Type B pancreatic cell (in vitro differentiated cells): ENCODE measurements at regions not wholly inside any gene's neighbourhood (a gene's known extent, or its start where the extent isn't known, plus 50 kb on each side); places are given as distances from the start of the nearest gene placed in this dataset.

Source experiments
- DNase-seq: peaks from one replicate; pipeline ENCODE4 v3.0.0; 2021; ENCODE audit warnings: mixed read lengths; ENCODE audit not compliant: unreplicated experiment; ENCODE audit errors: extremely low spot score
- H3K27ac Mint-ChIP-seq: 2 replicates; pipeline ENCODE4 v1.8.0; 2021; ENCODE audit warnings: mild to moderate bottlenecking, mixed read lengths
- H3K27me3 Mint-ChIP-seq: 2 replicates; pipeline ENCODE4 v1.8.0; 2021; ENCODE audit warnings: mixed read lengths
- H3K36me3 Mint-ChIP-seq: 2 replicates; pipeline ENCODE4 v1.8.0; 2021; ENCODE audit warnings: mixed read lengths
- H3K4me1 Mint-ChIP-seq: one replicate; pipeline ENCODE4 v1.8.0; 2021; ENCODE audit warnings: mixed read lengths; ENCODE audit not compliant: unreplicated experiment
- H3K4me3 Mint-ChIP-seq: 2 replicates; pipeline ENCODE4 v1.8.0; 2021; ENCODE audit warnings: mild to moderate bottlenecking, mixed read lengths
- H3K9me3 Mint-ChIP-seq: 2 replicates; pipeline ENCODE4 v1.8.0; 2021; ENCODE audit warnings: mixed read lengths
- CTCF ChIP-seq: fragments of 200-600 bp; sonication (generic); conservative IDR thresholded peaks from 2 replicates; pipeline ENCODE4 v1.5.0; 2021; ENCODE audit warnings: antibody characterized with exemption, mild to moderate bottlenecking

GRCh38 chr15:31258260-31258659 lies 68.4 kb upstream of the KLF13 start:
- no peaks in the 10 kb centered on the region for H3K9me3 Mint-ChIP-seq
- no peaks in the 10 kb centered on the region for H3K27me3 Mint-ChIP-seq
- no peak for TF ChIP-seq CTCF
- DNase-seq = no peak
- no peak overlapping the region for H3K4me3 Mint-ChIP-seq
- H3K36me3 Mint-ChIP-seq = no peaks in the 10 kb centered on the region
- H3K27ac Mint-ChIP-seq = no peak overlapping the region
- peaks cover 3% of the 10 kb centered on the region for H3K4me1 Mint-ChIP-seq

- Mint-ChIP-seq H3K4me1 (no peaks in the 10 kb centered on the region), H3K9me3 (no peaks in the 10 kb centered on the region), H3K4me3 (no peak overlapping the region), H3K36me3 (no peaks in the 10 kb centered on the region), H3K27me3 (no peaks in the 10 kb centered on the region), H3K27ac (no peak overlapping the region)
- TF ChIP-seq CTCF = no peak
- no peak for DNase-seq
These were observed 66.9 kb upstream of the KLF13 start for GRCh38 chr15:31259562-31260252.

- Mint-ChIP-seq H3K27me3 (no peaks in the 10 kb centered on the region), H3K4me1 (no peaks in the 10 kb centered on the region), H3K36me3 (no peaks in the 10 kb centered on the region), H3K4me3 (no peak overlapping the region), H3K27ac (no peak overlapping the region), H3K9me3 (no peaks in the 10 kb centered on the region)
- DNase-seq = no peak
- no peak for TF ChIP-seq CTCF
These were observed 65.9 kb upstream of the KLF13 start for GRCh38 chr15:31260646-31261265.

- TF ChIP-seq CTCF = no peak
- Mint-ChIP-seq H3K27me3 (no peaks in the 10 kb centered on the region), H3K36me3 (no peaks in the 10 kb centered on the region), H3K27ac (no peak overlapping the region), H3K9me3 (no peaks in the 10 kb centered on the region), H3K4me1 (no peaks in the 10 kb centered on the region), H3K4me3 (no peak overlapping the region)
- DNase-seq = peak; percentile 32
These were observed 65.1 kb upstream of the KLF13 start for GRCh38 chr15:31261266-31262142.

GRCh38 chr15:31262143-31262530 lies 64.5 kb upstream of the KLF13 start:
- Mint-ChIP-seq H3K27me3 (no peaks in the 10 kb centered on the region), H3K4me1 (no peaks in the 10 kb centered on the region), H3K9me3 (no peaks in the 10 kb centered on the region), H3K4me3 (no peak overlapping the region), H3K36me3 (no peaks in the 10 kb centered on the region), H3K27ac (no peak overlapping the region)
- TF ChIP-seq CTCF = no peak
- DNase-seq = peak; percentile 40
